A673 (cell line): ENCODE measurements at regions not wholly inside any gene's neighbourhood (a gene's known extent, or its start where the extent isn't known, plus 50 kb on each side); places are given as distances from the start of the nearest gene placed in this dataset.

Experiments
- BruUV-seq: library from RNA; stranded (reverse); fragments of 400-500 nt; replicated peaks from 2 replicates; lab custom pipeline; 2021; lab: Mats Ljungman, UMichigan
- CTCF ChIA-PET: fragments of 300-600 bp; sonication (Branson Sonifier 250); formaldehyde crosslinking; loops from one replicate; lab custom pipeline; 2022; ENCODE audit warnings: antibody characterized with exemption; lab: Charles Lee
- POLR2A ChIA-PET: fragments of 300-600 bp; sonication (Branson Sonifier 250); formaldehyde crosslinking; loops from one replicate; lab custom pipeline; 2022; ENCODE audit warnings: antibody characterized with exemption; ENCODE audit not compliant: low non-redundant PET; lab: Charles Lee
- DNase-seq: peaks from one replicate; pipeline ENCODE4 v3.0.0-alpha.2; 2015; ENCODE audit warnings: low spot score
- H3K27ac ChIP-seq: fragments of 200-600 bp; sonication (generic); 2 replicates; pipeline ENCODE4 v1.5.1; 2016; ENCODE audit warnings: mixed run types, low read depth, mild to moderate bottlenecking, mixed read lengths, antibody characterized with exemption, low read length; ENCODE audit not compliant: poor library complexity, severe bottlenecking
- H3K27me3 ChIP-seq: fragments of 200-600 bp; sonication (generic); replicated peaks from 2 replicates; pipeline ENCODE4 v1.6.1; 2017; ENCODE audit warnings: mixed run types, low read depth, mild to moderate bottlenecking, mixed read lengths, antibody characterized with exemption, low read length; ENCODE audit not compliant: insufficient read depth, poor library complexity
- H3K36me3 ChIP-seq: fragments of 200-600 bp; sonication (generic); 2 replicates; pipeline ENCODE4 v1.6.1; 2016; ENCODE audit warnings: mixed run types, mild to moderate bottlenecking, mixed read lengths, antibody characterized with exemption, low read length; ENCODE audit not compliant: insufficient read depth, poor library complexity, severe bottlenecking
- H3K4me1 ChIP-seq: fragments of 200-600 bp; sonication (generic); 2 replicates; pipeline ENCODE4 v1.6.1; 2017; ENCODE audit warnings: mixed run types, mild to moderate bottlenecking, mixed read lengths, antibody characterized with exemption, low read length; ENCODE audit not compliant: insufficient read depth, poor library complexity, severe bottlenecking
- H3K4me3 ChIP-seq: fragments of 200-600 bp; sonication (generic); 2 replicates; pipeline ENCODE4 v1.5.1; 2016; ENCODE audit warnings: low read depth, mixed run types, mild to moderate bottlenecking, mixed read lengths, low read length; ENCODE audit not compliant: poor library complexity, severe bottlenecking
- H3K9me3 ChIP-seq: fragments of 200-600 bp; sonication (generic); 2 replicates; pipeline ENCODE4 v1.6.1; 2016; ENCODE audit warnings: mixed run types, low read depth, mild to moderate bottlenecking, mixed read lengths, antibody characterized with exemption, low read length; ENCODE audit not compliant: poor library complexity, severe bottlenecking
- EZH2 ChIP-seq: fragments of 200-600 bp; sonication (generic); IDR thresholded peaks from 2 replicates; pipeline ENCODE4 v1.6.1; 2017; ENCODE audit warnings: borderline replicate concordance, low read depth, mild to moderate bottlenecking, mixed read lengths, antibody characterized with exemption, low read length; ENCODE audit not compliant: poor library complexity, severe bottlenecking
- intact Hi-C: fragments of 100-400 bp; cut with micrococcal nuclease; formaldehyde crosslinking; loops from one replicate; pipeline ENCODE4 v1.10.0; 2022; ENCODE audit not compliant: unreplicated experiment
- TF ChIP-seq, protein P1 (sequence below): fragments of 300-800, 200-600 bp; sonication (generic); conservative IDR thresholded peaks from 2 replicates; pipeline ENCODE4 v1.5.1; 2017; ENCODE audit warnings: low read depth, mild to moderate bottlenecking, antibody characterized with exemption, low read length, moderate library complexity, mixed read lengths

DNA sequence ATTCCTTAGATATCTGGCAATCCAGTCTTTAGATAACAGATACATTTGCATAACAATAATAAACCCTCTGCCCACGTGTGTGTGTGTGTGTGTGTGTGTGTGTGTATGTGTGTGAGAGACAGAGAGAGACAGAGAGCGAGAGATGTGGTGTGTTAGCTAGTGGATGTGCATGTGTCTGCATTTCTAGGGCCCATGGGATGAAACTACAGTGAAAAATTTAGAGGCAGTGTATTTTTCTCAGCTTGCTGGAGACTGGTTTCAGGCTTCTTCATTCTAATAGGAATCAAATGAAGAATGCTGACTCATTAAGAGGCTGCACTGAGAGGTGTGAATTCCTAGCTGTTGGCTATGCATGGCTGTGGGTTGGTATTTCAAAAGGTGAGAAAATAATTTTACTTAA lies 303.2 kb downstream of the LMX1A start:
- DNase-seq, result no peak
- BruUV-seq, result no TSS peak
- intact Hi-C loops, result no loop called here

DNA sequence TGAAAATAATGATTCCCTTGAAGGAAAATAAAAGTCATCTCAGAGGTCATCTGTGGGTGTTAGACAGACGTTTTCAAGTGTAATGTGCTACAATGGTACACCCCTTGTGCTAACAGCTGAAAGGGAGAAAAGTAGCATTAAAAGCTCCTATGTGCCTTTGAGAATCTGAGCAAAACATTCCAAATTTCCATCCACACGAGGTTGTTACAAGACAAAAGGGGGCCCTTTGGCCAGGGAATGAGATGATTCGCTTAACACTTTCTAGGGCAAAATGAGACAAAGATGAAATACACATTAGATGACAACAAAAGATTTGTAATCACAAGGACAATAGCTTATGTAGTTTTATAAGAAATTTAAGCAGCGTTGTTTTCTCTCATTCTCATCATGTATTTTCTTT lies 303.6 kb downstream of the LMX1A start:
- intact Hi-C loops, result no loop called here
- Histone ChIP-seq H3K27ac (no peak overlapping the region), H3K4me3 (no peak overlapping the region), H3K9me3 (no peaks in the 10 kb centered on the region), H3K27me3 (no peaks in the 10 kb centered on the region), H3K4me1 (no peaks in the 10 kb centered on the region), H3K36me3 (no peaks in the 10 kb centered on the region)
- ChIA-PET POLR2A (no interaction called here), CTCF (no interaction called here)
- no peak for DNase-seq
- TF ChIP-seq, protein P1, sequence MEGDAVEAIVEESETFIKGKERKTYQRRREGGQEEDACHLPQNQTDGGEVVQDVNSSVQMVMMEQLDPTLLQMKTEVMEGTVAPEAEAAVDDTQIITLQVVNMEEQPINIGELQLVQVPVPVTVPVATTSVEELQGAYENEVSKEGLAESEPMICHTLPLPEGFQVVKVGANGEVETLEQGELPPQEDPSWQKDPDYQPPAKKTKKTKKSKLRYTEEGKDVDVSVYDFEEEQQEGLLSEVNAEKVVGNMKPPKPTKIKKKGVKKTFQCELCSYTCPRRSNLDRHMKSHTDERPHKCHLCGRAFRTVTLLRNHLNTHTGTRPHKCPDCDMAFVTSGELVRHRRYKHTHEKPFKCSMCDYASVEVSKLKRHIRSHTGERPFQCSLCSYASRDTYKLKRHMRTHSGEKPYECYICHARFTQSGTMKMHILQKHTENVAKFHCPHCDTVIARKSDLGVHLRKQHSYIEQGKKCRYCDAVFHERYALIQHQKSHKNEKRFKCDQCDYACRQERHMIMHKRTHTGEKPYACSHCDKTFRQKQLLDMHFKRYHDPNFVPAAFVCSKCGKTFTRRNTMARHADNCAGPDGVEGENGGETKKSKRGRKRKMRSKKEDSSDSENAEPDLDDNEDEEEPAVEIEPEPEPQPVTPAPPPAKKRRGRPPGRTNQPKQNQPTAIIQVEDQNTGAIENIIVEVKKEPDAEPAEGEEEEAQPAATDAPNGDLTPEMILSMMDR, result no peak
- no peak for TF ChIP-seq EZH2
- BruUV-seq, result no TSS peak

More for the DNA sequence above, 303.2 kb downstream of the LMX1A start:
- no peaks in the 10 kb centered on the region for H3K9me3 ChIP-seq
- H3K27ac ChIP-seq, result no peak overlapping the region
- H3K4me1 ChIP-seq, result no peaks in the 10 kb centered on the region
- no peaks in the 10 kb centered on the region for H3K36me3 ChIP-seq
- H3K4me3 ChIP-seq, result no peak overlapping the region
- no peaks in the 10 kb centered on the region for H3K27me3 ChIP-seq
- ChIA-PET CTCF (no interaction called here), POLR2A (no interaction called here)
- no peak for TF ChIP-seq EZH2
- TF ChIP-seq, protein P1, result no peak

DNA sequence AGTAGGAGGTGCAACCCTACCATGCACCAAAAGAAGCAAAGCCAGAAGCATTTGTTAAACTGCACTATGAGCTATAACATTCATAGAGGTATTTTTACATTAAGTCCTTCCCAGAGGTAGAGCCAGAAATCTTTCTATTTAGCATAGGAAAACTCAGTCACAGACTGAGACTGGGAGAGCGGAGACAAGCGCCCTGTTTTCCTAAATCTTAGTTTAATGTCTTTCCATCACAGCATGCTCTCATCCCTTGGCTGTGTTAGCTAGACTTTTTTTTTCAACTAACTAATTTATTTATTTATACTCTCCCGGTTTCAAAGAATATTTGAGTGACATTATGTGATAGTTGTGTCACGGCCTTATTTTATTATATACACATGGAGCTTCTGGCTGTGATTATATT lies 304.1 kb downstream of the LMX1A start:
- no peak for TF ChIP-seq EZH2
- TF ChIP-seq, protein P1, result no peak
- intact Hi-C loops, result no loop called here
- no peaks in the 10 kb centered on the region for H3K4me1 ChIP-seq
- no peak overlapping the region for H3K27ac ChIP-seq
- POLR2A ChIA-PET, result no interaction called here
- H3K36me3 ChIP-seq, result no peaks in the 10 kb centered on the region
- BruUV-seq, result no TSS peak
- no peak overlapping the region for H3K4me3 ChIP-seq
- no peaks in the 10 kb centered on the region for H3K9me3 ChIP-seq
- no peaks in the 10 kb centered on the region for H3K27me3 ChIP-seq
- no peak for DNase-seq
- CTCF ChIA-PET, result no interaction called here
